GM19193 (cell line): ENCODE measurements at regions not wholly inside any gene's neighbourhood (a gene's known extent, or its start where the extent isn't known, plus 50 kb on each side); places are given as distances from the start of the nearest gene placed in this dataset.

Source experiments
- POLR2A ChIP-seq: IDR thresholded peaks from 4 replicates; pipeline ENCODE4 v1.6.1; 2011; ENCODE audit not compliant: insufficient read depth, insufficient read length; ENCODE audit errors: extremely low read depth

DNA sequence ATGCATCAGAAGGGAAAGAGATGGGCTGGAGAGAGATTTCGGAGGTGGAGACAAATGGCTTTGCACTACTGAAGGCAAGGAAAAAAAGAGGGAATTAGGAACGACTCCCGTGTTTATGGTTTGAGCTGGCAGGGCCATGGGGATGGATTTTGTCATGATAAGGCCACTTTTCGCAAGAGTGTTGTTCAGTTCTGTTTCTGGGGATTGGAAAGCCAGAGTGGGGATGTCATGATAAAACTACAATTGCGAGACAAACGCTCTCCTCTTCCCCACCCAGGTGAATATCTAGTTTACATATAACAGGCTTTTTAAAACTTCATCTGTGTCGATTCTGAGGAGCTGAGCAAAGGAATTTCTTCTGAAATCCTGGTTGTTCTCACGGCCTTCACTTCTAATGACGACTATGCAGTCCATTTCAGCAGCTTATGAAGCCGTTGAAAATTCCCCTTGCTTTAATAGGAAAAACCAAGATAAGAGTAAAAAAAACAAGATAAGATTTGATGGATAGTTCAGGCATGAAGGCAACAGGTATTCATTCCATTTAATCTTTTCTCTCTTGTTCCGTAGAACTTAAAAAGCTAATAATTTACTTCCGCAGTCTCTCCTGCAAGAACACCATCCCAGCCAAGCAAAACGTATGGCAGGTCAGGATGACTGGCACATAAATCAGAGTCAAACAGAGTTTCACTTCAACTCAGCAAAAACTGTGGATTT lies 245.6 kb upstream of the PITRM1 start:
- no peak for TF ChIP-seq POLR2A

DNA sequence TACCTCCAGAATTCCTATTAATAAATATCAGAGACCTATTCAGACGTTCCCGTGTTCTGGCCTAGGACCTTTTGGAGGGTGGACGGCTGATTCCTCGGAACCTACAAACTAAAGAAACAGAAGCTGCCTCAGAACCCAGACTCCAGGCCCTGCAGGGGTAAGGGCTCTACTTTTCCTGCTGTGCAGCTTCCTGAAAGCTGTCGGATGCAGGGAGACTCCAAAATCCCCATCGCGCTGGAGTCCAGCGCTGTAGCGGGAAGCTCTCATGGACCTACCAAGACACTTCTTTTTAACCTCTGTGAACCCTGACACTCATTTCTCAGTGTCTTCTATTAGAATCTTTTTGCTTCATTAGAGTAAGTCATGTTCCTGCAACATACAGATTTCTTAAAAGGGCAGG lies 244.5 kb upstream of the PITRM1 start:
- TF ChIP-seq POLR2A = no peak

DNA sequence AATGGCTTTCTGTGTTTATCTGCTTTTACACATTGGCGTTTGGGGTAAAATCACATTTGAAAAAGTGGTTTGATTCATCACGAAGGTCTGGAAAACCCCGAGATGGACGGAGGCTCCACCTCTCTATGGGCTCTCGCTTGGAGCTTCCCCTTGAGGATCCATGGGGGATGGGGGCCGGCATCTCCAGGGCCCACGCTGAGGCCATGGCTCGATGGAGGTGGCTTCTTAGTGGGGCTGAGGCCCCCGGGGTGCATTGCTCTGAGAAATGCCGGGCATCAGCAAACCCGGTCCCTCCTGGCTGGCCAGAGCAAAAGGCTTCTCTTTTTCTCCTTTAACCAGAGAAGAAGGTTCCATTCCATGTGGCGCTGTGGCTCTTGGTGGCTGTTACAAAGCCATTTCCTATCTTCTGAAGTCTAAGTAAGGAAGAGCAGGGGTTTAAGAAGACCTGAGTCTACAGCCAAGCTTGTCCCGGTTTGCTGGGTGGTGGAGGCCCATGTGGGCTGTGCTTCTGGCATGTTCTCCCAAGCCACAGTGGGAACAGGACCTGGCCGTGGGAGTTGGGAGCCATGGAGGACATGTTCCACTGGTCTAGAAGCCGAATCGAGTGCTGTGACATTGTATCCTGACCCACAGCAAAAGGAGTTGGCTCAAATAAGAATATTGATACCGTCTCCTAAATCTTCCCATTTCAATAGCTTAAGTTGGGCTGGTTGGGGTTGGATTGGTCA lies 243.5 kb upstream of the PITRM1 start:
- TF ChIP-seq POLR2A = no peak

DNA sequence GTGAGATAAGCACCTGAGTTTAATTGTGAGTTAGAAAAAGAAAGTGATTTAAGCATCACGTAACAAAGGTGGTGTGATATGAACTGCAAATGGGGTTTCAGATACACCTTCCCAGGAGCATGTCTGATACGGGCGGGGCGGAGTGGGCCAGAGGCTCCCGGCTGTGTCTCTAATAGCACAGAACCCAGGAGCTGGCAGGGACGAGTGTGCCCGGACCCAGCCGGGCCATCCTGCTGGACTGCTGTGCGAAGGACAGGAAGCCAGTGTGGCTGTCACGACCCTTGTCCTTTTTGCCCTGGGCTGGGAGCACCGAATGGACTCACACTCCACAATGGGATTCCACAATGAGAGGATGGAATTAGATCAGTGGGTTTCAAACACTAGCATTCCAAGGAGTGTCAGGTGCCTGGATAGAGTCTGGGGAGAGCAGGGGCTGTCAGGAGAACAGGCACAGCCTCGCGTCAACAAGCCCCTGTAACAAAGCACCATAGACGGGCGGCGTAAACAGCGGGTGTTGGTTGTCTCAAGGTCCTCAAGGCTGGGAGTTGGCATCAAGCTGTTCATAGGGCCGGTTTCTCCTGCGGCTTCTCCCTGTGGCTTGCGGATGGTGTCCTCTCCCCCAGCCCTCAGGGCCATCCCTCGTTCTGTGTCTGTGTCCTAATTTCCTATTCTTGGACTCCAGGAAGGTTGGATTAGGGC lies 242.6 kb upstream of the PITRM1 start:
- no peak for TF ChIP-seq POLR2A

DNA sequence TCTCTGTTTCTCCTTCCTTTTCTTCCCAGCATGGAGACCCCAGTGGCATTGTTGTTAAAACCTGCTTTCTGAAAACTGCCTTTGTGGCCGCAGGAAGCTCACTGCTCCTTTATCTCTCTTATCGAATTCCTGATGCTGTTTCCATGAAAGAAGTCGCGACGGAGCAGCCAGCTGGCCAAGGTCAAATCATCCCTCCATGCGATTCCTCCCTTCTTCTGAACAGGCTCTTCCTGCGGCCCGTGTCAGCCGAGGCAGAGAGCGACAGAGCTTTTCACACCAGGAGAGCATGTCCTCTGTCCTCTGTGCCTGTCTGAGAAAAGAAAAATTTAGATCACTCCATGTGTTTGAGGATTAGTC lies 242.1 kb upstream of the PITRM1 start:
- no peak for TF ChIP-seq POLR2A

DNA sequence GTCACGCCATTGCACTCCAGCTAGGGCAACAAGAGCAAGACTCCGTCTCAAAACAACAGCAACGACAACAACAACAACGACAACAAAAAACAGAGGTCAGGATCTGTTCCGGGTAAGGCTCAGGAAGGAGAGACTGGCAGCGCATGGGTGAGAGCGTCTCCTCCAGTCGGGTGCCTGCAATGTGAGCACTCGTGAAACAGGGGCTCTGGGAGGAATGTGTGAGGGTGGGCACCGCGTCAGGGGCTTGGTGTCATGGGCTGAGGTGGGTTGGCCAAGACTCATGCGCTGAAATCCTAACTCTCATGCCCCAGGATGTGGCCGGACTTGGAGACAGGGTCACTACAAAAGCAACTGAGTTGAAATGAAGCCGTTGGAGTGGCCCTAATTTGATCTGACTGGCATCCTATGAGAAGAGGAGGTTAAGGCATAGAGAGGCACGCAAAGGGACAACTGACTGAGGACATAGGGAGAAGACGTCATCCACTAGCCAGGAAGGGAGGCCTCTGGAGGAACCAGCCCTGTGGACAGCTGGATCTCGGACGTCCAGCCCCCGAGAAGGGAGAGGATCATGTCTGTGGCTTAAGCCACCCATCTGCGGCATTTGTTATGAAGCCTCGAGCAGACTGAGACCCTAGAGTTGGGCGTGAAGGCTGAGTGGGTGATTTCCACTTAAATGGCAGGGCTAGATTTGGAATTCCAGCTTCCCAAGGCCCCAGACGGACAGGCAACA lies 241.5 kb upstream of the PITRM1 start:
- no peak for TF ChIP-seq POLR2A

DNA sequence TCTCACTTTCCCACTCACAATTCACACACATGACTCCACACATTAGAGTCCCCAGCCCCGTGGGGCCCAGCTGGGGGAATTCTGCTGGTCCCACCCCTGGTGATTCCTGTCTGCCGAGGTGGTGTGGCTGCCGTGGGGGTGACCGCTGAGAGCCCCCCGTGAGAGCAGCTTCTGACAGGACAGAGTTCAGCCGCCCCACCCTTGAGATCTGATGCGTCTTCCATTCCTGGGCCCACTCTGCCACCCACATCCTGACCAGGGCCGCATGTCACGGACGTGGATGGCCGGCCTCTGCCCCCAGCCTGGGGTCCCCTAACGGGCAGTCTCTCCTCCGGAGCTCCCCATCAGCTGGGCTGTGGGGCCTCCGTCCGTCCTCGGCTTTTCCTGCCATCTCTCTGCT lies 240.1 kb upstream of the PITRM1 start:
- TF ChIP-seq POLR2A = no peak

DNA sequence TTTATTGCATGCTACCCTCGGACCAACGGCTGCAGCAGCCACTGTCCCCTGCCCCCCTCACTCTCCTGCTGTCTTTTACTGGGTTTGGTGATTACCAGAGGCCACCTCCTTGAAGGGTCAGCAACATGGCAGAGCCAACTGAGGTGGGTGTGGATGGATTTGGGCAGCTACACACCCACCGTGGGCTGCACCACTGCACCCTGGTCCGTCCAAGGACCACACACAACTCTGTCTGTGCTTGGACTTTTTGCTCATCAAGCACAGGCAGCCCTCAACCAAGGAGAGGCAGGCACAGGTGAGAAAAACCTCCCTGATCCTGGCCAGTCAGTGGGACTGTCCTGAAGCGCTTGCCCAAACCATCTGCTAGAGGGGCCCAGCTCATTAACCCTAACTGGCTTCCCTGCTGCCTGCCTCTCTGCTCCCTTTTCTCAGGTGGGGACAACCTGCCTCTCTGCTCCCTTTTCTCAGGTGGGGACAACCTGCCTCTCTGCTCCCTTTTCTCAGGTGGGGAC lies 239.5 kb upstream of the PITRM1 start:
- TF ChIP-seq POLR2A = no peak

DNA sequence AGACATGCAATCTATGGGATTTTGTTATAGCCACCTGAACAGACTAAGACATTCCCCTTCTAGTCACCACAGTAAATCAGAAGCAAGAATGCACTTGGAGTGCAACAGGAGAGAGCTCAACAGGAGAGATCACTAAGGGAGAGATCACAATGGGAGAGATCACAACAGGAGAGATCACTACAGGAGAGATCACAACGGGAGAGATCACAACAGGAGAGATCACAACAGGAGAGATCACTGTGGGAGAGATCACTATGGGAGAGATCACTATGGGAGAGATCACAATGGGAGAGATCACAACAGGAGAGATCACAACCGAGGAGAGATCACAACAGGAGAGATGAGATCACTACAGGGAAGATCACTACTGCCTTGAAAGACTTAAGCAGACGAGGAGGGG lies 238.5 kb upstream of the PITRM1 start:
- no peak for TF ChIP-seq POLR2A

DNA sequence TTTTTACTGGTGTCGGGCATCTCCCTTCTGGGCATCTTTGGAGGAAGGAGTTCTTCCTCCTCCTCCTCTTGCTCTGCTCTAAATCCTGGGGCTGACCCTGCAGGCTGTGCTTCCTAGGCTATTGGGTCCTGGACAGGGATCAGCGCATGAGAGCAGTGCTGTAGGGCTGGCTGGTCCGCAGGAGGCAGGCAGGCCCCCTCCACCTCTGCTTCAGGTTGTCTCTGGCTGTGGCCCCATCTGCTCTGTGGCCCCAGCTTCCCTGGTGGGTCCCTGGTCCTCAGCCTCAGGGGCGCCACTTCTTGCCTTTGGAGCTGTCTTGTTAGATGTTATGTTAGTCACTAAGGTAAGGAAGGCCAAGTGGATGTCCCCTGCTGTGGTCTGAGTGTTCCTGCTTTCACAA lies 237.3 kb upstream of the PITRM1 start:
- no peak for TF ChIP-seq POLR2A

DNA sequence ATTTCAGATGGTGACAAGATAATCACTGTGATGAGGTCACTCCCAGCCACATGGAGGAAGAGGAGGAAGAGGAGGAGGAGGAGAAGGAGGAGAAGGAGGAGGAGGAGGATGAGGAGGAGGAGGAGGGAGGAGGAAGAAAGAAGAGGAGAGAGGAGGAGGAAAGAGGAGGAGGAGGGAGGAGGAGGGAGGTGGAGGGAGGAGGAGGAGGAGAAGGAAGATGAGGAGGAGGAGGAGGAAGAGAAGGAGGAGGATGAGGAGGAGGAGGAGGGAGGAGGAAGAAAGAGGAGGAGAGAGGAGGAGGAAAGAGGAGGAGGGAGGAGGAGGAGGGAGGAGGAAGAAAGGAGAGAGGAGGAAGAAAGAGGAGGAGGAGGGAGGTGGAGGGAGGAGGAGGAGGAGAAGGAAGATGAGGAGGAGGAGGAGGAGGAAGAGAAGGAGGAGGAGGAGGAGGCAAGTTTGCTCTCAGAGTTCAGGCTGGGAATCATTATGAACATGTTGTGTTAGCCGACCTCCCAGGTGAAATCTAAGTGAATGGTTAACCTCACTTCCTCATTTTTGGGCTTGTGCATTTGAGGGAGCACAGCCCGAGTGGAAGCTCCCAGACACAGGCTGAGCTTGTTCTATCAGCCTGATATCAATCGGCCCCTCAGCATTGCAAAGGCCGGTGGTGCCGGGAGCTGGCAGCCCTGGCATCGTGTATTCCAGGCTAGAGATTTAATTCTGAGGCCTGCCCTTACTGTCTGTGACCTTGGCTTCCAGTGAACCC lies 236.2 kb upstream of the PITRM1 start:
- TF ChIP-seq POLR2A = no peak

DNA sequence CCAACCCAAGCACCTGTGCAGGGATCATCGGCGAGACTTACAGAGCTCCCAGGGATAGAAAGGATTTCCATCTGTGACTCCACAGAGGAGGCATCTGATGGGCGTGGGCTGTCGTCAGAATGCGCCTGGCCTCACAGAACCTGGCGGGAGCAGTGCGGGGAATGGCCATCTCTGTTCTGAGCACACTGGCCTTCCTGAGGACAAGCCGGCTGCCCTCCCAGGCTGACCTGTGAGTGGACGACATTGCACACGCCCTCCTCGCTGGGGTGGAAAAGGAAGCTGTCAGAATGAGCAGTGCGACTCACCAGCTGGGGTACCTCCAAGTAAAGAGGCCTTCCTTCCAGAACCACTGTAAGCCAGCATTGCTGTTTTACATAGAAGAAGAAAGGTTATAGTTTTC lies 234.6 kb upstream of the PITRM1 start:
- TF ChIP-seq POLR2A = no peak

DNA sequence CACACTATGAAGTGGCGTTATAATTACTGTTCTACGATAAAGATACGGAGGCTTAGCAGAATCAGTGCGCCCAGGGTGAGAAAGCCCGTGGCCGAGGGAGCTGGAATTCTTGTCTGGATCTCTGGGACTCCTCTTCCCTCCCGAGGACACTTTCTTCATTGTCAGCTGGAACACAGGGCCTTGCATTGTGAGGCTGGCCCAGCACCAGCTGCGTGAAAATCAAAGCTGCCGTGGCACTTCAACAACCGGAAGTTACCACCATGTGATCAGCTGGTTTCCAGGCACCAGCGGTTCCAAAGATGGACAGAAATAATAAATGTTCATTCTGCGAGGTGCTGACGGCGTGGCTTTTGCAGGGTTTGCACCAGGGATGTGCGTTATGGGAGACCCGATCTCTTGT lies 234.0 kb upstream of the PITRM1 start:
- no peak for TF ChIP-seq POLR2A

DNA sequence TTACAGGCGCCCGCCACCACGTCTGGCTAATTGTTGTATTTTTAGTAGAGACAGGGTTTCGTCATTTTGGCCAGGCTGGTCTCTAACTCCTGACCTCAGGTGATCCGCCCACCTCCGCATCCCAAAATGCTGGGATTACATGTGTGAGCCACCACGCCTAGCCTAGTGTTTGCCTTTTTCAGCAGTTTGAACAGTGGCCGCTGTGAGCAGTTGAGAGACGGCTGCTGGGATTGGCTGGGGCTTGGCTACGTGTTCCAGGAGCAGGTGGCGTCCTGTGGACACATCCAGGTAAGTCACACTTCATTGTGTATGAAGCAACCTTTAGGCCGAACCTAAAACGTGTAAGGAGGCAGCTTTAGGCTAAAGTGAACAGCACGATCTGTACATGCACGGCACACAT lies 231.8 kb upstream of the PITRM1 start:
- no peak for TF ChIP-seq POLR2A

DNA sequence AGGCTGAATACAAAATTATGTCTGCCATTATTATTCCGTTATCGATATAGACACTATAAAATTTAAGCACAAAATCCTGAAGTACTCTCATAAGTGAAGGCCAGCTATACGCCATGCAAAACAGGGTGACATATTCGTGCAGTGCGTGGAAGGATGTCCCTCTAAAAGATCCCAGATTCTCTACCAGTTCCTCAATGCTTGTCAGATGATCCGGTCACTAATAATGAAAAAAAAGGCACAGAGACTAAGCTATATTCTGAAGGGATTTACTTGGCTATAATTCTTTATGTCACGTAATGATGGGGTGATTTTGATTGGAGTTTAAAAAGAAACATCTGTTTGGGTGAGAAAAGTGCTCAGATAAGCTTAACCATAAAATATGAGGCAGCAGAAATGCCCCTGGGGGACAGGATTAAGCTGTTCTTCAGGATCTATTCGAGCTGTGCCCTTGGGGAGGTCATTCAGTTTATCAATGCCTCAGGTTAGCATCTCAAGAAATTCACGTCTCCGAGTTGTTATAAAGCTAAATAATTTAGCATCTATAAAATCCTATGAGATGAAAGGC lies 229.7 kb upstream of the PITRM1 start:
- no peak for TF ChIP-seq POLR2A

DNA sequence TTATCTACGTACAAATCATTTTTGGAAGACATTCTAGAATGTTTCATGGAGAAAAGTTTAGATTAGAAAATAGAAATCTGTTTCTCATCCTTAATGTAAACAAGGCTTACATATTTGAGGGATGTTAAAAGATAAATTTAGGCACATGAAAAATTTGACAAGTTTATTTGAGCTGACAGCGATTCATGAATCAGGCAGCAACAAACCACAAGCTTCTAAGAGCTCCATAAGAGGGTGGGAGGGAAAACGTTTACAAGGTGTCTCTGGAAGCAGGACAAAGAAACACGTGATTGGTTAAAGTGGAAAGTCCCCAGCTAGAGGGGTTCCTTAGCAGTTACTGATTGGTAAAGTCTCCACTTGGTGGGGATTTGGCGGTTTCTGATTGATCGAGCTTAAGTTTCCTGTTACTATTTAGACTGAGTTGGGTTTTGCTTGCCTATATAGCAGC lies 228.9 kb upstream of the PITRM1 start:
- TF ChIP-seq POLR2A = no peak
